ENCODE measurements at regions not wholly inside any gene's neighbourhood (a gene's known extent, or its start where the extent isn't known, plus 50 kb on each side); places are given as distances from the start of the nearest gene placed in this dataset.
"Not testable (repeated sequence)": the region's sequence is repeated elsewhere in the genome, so short reads cannot be mapped to it uniquely, and the experiment has no call there.

GRCh38 chr9:102714184-102714583, 280.9 kb upstream of the CYLC2 start:
- H3K9me3 ChIP-seq: no peaks in the 10 kb centered on the region
- intact Hi-C loops (cut with DNase I; ENCODE audit: low total_unique reads): no loop called here

GRCh38 chr9:102712910-102713309, 282.2 kb upstream of the CYLC2 start:
- H3K9me3 ChIP-seq; H3K27me3 ChIP-seq; H3K4me3 ChIP-seq; H3K4me1 ChIP-seq; H3K27ac ChIP-seq; H3K36me3 ChIP-seq; intact Hi-C loops (cut with DNase I; ENCODE audit: low total_unique reads); DNase-seq: not testable (repeated sequence)

More at GRCh38 chr9:102714184-102714583, 280.9 kb upstream of the CYLC2 start:
- TF ChIP-seq POLR2A (IDR thresholded peaks at IDR 0.05) (no peak), CTCF (IDR thresholded peaks at IDR 0.05) (no peak)
- Histone ChIP-seq H3K27ac (no peak overlapping the region), H3K27me3 (no peaks in the 10 kb centered on the region), H3K36me3 (no peaks in the 10 kb centered on the region), H3K4me1 (no peaks in the 10 kb centered on the region), H3K4me3 (no peak overlapping the region)
- no peak for DNase-seq

- DNase-seq: no peak
- no peaks in the 10 kb centered on the region for H3K36me3 ChIP-seq
- intact Hi-C loops (cut with DNase I; ENCODE audit: low total_unique reads): no loop called here
- no peaks in the 10 kb centered on the region for H3K4me1 ChIP-seq
- H3K27ac ChIP-seq: no peak overlapping the region
- no peaks in the 10 kb centered on the region for H3K9me3 ChIP-seq
- H3K4me3 ChIP-seq: no peak overlapping the region
- no peak for TF ChIP-seq CTCF (IDR thresholded peaks at IDR 0.05)
- TF ChIP-seq POLR2A (IDR thresholded peaks at IDR 0.05): no peak
- H3K27me3 ChIP-seq: no peaks in the 10 kb centered on the region
Observed at GRCh38 chr9:102700936-102701335, 294.2 kb upstream of the CYLC2 start.

GRCh38 chr9:102669220-102669619, 325.9 kb upstream of the CYLC2 start:
- DNase-seq: no peak
- H3K27me3 ChIP-seq: no peaks in the 10 kb centered on the region
- no peaks in the 10 kb centered on the region for H3K36me3 ChIP-seq
- H3K27ac ChIP-seq: no peak overlapping the region
- intact Hi-C loops (cut with DNase I; ENCODE audit: low total_unique reads): no loop called here
- no peaks in the 10 kb centered on the region for H3K9me3 ChIP-seq
- no peak overlapping the region for H3K4me3 ChIP-seq
- TF ChIP-seq POLR2A (IDR thresholded peaks at IDR 0.05) (no peak), CTCF (IDR thresholded peaks at IDR 0.05) (no peak)
- no peaks in the 10 kb centered on the region for H3K4me1 ChIP-seq

- TF ChIP-seq CTCF (IDR thresholded peaks at IDR 0.05): no peak
- TF ChIP-seq POLR2A (IDR thresholded peaks at IDR 0.05): no peak
- H3K27me3 ChIP-seq: no peaks in the 10 kb centered on the region
- H3K9me3 ChIP-seq: no peaks in the 10 kb centered on the region
- no peak overlapping the region for H3K27ac ChIP-seq
- DNase-seq: no peak
- intact Hi-C loops (cut with DNase I; ENCODE audit: low total_unique reads): no loop called here
- H3K4me1 ChIP-seq: no peaks in the 10 kb centered on the region
- no peak overlapping the region for H3K4me3 ChIP-seq
- H3K36me3 ChIP-seq: no peaks in the 10 kb centered on the region
Observed at GRCh38 chr9:102652471-102652870, 342.7 kb upstream of the CYLC2 start.

- TF ChIP-seq POLR2A (IDR thresholded peaks at IDR 0.05): no peak
- no peak for TF ChIP-seq CTCF (IDR thresholded peaks at IDR 0.05)
- no peaks in the 10 kb centered on the region for H3K4me1 ChIP-seq
- intact Hi-C loops (cut with DNase I; ENCODE audit: low total_unique reads): no loop called here
- no peaks in the 10 kb centered on the region for H3K9me3 ChIP-seq
- no peak for DNase-seq
- H3K27ac ChIP-seq: no peak overlapping the region
- no peaks in the 10 kb centered on the region for H3K36me3 ChIP-seq
- H3K4me3 ChIP-seq: no peak overlapping the region
- H3K27me3 ChIP-seq: no peaks in the 10 kb centered on the region
Observed at GRCh38 chr9:102650896-102651295, 344.2 kb upstream of the CYLC2 start.

All from uterus (tissue), 3 donors.